Psoas muscle (tissue), 7 donors: ENCODE measurements at regions not wholly inside any gene's neighbourhood (a gene's known extent, or its start where the extent isn't known, plus 50 kb on each side); places are given as distances from the start of the nearest gene placed in this dataset.
"Not testable (repeated sequence)": the region's sequence is repeated elsewhere in the genome, so short reads cannot be mapped to it uniquely, and the experiment has no call there.

ENCODE experiments used
- ATAC-seq, 4 donors: fragments of 200-7000 bp; cut with Tn5 transposase; one replicate each; pipeline ENCODE4 v1.9.1; 2020; ENCODE audit warnings: moderate library complexity in 3 of 4, mild to moderate bottlenecking in 2 of 4
- DNase-seq, 2 donors: peaks; one replicate each; pipeline ENCODE4 v3.0.0-alpha.2; 2020
- H3K27ac ChIP-seq: fragments of 200-600 bp; one replicate; pipeline ENCODE4 v1.8.0; 2022
- H3K27me3 ChIP-seq, 3 donors: fragments of 200-600 bp in 1 of 3; one replicate each; pipeline versions ENCODE4 v1.6.1 to v1.8.0; 2013 to 2022; ENCODE audit warnings: low read length in 2 of 3, mild to moderate bottlenecking in 2 of 3, moderate library complexity in 1 of 3; ENCODE audit not compliant: insufficient read depth in 3 of 3
- H3K36me3 ChIP-seq, 2 donors: fragments of 200-600 bp in 1 of 2; one replicate each; pipeline versions ENCODE4 v1.6.1 to v1.8.0; 2013 to 2022; ENCODE audit warnings: low read depth in 1 of 2, mild to moderate bottlenecking in 1 of 2, moderate library complexity in 1 of 2; ENCODE audit not compliant: insufficient read depth in 1 of 2
- H3K4me1 ChIP-seq: fragments of 200-600 bp; one replicate; pipeline ENCODE4 v1.8.0; 2022
- H3K4me3 ChIP-seq: fragments of 200-600 bp; one replicate; pipeline ENCODE4 v1.8.0; 2022; ENCODE audit warnings: mild to moderate bottlenecking
- H3K9me3 ChIP-seq: fragments of 200-600 bp; one replicate; pipeline ENCODE4 v1.8.0; 2022
- WGBS, 3 donors: extraction: QIAGEN DNeasy Blood & Tissue Kit; methylation state at CpG; one replicate each; pipeline versions ENCODE4 v1.1.6 to v1.1.7; 2013; 5-methylcytosine and 5-hydroxymethylcytosine counted together
- intact Hi-C, 2 donors: fragments of 100-400 bp; cut with DNase I; formaldehyde crosslinking; loops; one replicate each; pipeline versions ENCODE4 v1.11.0 to v1.14.2; 2022
- TF ChIP-seq, protein P1 (sequence below): fragments of 200-600 bp; IDR thresholded peaks from one replicate; pipeline ENCODE4 v1.8.0; 2022; ENCODE audit warnings: antibody characterized with exemption
- donor health status: healthy with polysubstance abuse.
- donor health status: DM: no; HTN: no; CAD: no; lungs with moderate emphysema.
- donor health status: Bipolar disorder and iron deficiency.
- donor health status: healthy.
- donor health status: DM: yes; HTN: yes; CAD: no.
- donor health status: DM: no; HTN: no; CAD: no.
- donor health status: DM: yes; HTN: yes; CAD: no.

DNA sequence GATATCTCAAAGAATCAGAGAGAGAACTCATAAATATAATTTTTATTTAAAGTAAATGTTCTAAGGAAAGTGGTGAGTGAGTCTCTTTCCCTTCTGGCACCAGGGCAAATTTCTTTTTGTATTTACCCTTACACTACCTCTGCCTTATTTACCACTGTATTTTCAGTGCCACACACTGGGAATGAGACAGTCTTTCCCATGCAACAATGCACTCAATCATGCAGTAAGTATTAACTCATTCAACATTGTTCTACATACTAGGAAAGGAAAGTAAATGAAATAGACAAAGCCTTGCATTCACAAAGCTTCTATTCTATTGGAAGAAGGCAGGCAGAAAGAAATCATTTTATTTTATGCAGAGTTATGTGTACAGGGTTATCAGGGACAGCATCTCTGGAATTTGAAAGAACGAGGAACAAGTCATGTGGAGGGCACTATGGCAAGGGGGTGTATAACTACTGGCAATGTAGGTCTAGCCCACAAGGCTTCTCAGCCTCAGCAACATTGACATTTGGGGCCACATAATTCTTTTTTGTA, 129.8 kb upstream of the PRDX6 start:
- no peaks in the 10 kb centered on the region for H3K27me3 ChIP-seq
- H3K4me3 ChIP-seq: no peak overlapping the region
- H3K4me1 ChIP-seq: no peaks in the 10 kb centered on the region
- H3K36me3 ChIP-seq: no peaks in the 10 kb centered on the region
- ATAC-seq: no peak
- H3K9me3 ChIP-seq: no peaks in the 10 kb centered on the region
- DNase-seq: no peak
- intact Hi-C loops: no loop called here
- 70 to 79% (median 73%) methylated on average over 1 of the region's 1 CpG for WGBS, 3 donors
- TF ChIP-seq, protein P1, sequence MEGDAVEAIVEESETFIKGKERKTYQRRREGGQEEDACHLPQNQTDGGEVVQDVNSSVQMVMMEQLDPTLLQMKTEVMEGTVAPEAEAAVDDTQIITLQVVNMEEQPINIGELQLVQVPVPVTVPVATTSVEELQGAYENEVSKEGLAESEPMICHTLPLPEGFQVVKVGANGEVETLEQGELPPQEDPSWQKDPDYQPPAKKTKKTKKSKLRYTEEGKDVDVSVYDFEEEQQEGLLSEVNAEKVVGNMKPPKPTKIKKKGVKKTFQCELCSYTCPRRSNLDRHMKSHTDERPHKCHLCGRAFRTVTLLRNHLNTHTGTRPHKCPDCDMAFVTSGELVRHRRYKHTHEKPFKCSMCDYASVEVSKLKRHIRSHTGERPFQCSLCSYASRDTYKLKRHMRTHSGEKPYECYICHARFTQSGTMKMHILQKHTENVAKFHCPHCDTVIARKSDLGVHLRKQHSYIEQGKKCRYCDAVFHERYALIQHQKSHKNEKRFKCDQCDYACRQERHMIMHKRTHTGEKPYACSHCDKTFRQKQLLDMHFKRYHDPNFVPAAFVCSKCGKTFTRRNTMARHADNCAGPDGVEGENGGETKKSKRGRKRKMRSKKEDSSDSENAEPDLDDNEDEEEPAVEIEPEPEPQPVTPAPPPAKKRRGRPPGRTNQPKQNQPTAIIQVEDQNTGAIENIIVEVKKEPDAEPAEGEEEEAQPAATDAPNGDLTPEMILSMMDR: no peak
- no peak overlapping the region for H3K27ac ChIP-seq

- intact Hi-C loops, H3K4me1 ChIP-seq, ATAC-seq, H3K4me3 ChIP-seq, H3K9me3 ChIP-seq, H3K36me3 ChIP-seq, DNase-seq, H3K27ac ChIP-seq, H3K27me3 ChIP-seq: not testable (repeated sequence)
- 87 to 91% (median 88%) methylated on average over 4 of the region's 4 CpGs for WGBS, 3 donors
Observed at GRCh38 chr1:173352635-173353034, 124.5 kb upstream of the PRDX6 start.

DNA sequence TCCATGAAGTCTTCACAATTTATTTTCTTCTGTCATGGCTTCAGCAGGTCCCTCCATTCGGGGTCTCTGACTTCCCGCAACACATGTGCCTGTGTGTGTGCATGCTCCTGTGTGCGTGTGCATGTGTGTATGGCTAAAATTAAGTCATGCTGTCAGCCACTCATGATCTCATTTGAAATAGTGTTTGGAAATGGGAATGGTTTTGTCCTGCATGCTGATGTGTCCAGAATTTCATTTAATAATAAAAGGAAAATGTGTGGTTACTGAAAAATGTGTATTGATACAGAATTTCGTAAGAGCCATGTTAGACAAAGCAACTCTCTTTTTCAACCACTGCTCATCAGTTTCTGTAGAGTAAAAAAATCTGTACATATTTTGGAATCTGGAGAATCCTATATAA, 123.8 kb upstream of the PRDX6 start:
- 89 to 94% (median 89%) methylated on average over 4 of the region's 4 CpGs for WGBS, 3 donors
- DNase-seq (no peak), ATAC-seq (no peak)
- H3K36me3 ChIP-seq: no peaks in the 10 kb centered on the region
- no peaks in the 10 kb centered on the region for H3K4me1 ChIP-seq
- H3K27me3 ChIP-seq: no peaks in the 10 kb centered on the region
- H3K9me3 ChIP-seq: no peaks in the 10 kb centered on the region
- no peak overlapping the region for H3K27ac ChIP-seq
- no peak overlapping the region for H3K4me3 ChIP-seq
- intact Hi-C loops: no loop called here
- TF ChIP-seq, protein P1: no peak

GRCh38 chr1:173354937-173355280, 122.2 kb upstream of the PRDX6 start:
- TF ChIP-seq, protein P1: no peak
- H3K4me3 ChIP-seq: no peak overlapping the region
- 84 to 92% (median 85%) methylated on average over 3 of the region's 3 CpGs for WGBS, 3 donors
- no peaks in the 10 kb centered on the region for H3K27me3 ChIP-seq
- ATAC-seq (no peak), DNase-seq (no peak)
- H3K9me3 ChIP-seq: no peaks in the 10 kb centered on the region
- no peaks in the 10 kb centered on the region for H3K4me1 ChIP-seq
- no peaks in the 10 kb centered on the region for H3K36me3 ChIP-seq
- H3K27ac ChIP-seq: no peak overlapping the region
- intact Hi-C loops: no loop called here

DNA sequence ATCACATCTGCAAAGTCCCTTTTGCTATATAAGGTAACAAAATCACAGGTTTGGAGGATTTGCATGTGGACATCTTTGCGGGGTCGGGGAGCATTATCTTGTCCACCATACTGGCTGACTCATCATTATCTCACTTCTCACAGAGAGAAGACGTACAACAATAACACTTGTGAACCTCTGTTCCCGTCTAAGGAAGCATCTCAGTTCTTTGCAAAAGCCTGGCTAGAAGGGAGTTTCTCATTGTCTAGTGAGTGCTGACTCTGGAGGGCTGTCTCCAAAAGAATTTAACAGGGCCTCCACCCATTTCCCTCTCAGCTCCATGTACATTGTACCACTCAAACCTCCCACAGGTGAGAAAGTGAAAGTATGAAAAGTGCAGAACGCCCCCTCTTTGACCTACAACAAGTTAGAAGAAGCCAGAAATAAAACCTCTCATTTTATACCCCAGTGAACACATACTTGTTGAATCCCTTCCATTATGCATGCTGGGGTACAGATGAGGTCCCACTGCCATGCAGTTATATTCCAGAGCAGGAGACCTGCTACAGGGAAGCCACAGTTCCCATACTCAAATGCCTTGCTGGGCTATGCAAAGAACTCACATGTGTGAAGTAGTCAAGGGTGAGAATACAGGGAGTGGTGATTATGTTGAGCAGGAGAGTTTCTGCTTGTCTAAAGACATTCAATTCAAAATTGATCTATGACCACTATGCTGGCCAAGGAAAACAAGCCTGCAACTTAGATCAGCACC, 121.7 kb upstream of the PRDX6 start:
- H3K27me3 ChIP-seq: no peaks in the 10 kb centered on the region
- H3K36me3 ChIP-seq: no peaks in the 10 kb centered on the region
- DNase-seq (no peak), ATAC-seq (no peak)
- TF ChIP-seq, protein P1: no peak
- no peaks in the 10 kb centered on the region for H3K4me1 ChIP-seq
- H3K4me3 ChIP-seq: no peak overlapping the region
- intact Hi-C loops: no loop called here
- no peaks in the 10 kb centered on the region for H3K9me3 ChIP-seq
- H3K27ac ChIP-seq: no peak overlapping the region
- 75 to 83% (median 81%) methylated on average over 5 of the region's 5 CpGs for WGBS, 3 donors
